ENCODE measurements at regions not wholly inside any gene's neighbourhood (a gene's known extent, or its start where the extent isn't known, plus 50 kb on each side); places are given as distances from the start of the nearest gene placed in this dataset.

DNA sequence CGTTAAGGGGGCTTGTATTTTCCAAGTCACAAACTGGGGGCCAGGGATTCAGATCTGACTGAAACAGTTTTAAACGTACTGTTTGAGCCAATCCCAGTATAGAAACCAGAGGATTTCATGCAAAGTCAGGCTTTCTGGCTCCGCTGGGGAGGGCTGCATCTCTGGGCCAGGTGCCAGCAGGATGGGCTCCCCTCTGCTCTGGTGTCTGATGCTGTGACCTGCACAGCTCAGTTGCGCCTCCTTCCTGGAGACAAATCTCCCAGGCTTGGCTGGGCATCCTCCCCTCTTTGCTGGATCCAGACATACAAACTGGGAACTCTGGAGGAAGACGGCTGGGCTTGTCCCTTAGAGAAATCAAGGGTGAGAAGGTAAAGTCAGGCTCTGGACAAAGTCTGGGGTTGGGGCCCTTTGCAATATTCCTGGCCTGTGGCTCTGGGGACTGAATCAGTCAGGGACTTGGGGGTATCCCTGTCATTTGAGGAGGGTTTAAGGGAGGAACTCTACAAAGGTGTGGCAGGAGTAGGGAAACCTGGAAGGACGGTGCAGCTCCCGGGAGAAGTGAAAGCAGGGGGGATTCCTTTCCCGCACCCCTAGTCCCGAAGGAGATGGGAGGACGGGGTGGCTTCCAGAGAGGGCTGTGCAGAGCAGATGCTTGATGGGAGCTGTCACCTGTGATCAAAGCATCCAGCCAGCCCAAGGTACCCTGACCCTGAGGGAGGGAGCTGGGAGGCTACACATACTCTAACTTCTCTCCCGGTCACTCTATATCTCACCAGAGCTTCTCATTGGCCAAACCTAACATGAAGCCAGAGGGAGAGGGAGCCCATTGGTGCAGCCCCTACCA is 114.8 kb upstream of the ATP2B2 start:
- H3K4me3 ChIP-seq (ENCODE audit: low read depth, low read length): no peak overlapping the region
- TF ChIP-seq CTCF (IDR thresholded peaks at IDR 0.05; ENCODE audit: low read depth, low read length, missing control alignments): no peak
- no peak for DNase-seq (ENCODE audit: low read depth)

GRCh38 chr3:10620833-10621082 is 115.4 kb upstream of the ATP2B2 start:
- no peak for TF ChIP-seq CTCF (IDR thresholded peaks at IDR 0.05; ENCODE audit: low read depth, low read length, missing control alignments)
- H3K4me3 ChIP-seq (ENCODE audit: low read depth, low read length): no peak overlapping the region
- DNase-seq (ENCODE audit: low read depth): no peak

DNA sequence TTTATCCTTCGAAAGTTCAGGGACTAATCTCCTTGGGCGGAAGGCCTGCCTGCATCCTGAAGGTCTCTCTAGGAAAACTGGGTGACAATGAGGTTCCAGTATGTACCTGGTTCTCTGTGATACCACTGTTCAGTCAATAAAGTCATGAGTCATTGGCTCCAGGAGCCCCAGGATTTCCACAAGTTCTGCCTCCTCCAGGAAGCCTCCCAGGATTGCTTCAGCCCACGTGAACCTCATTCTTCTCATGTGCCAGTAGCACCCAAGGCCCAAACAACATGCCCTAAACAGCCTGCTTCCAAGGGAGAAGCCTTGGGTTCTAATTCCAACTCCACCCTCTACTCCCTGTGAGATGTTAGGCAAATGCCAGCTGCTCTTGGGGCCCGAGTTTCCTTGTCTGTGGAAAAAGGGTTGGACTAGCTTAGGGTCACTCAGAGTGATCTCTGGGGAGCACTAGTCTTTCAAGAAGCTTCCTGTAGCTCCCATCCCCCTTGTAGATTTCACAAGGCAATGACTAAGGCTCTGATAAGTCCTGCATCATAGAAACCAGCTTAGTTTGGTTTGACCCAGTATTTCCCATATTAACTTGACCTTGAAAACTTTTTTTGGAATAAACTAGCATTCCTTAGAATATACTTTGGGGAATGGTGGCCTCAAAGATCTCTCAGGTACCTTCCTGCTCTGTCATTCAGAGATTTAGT is 118.3 kb upstream of the ATP2B2 start:
- H3K4me3 ChIP-seq (ENCODE audit: low read depth, low read length): no peak overlapping the region
- TF ChIP-seq CTCF (IDR thresholded peaks at IDR 0.05; ENCODE audit: low read depth, low read length, missing control alignments): no peak
- DNase-seq (ENCODE audit: low read depth): no peak

DNA sequence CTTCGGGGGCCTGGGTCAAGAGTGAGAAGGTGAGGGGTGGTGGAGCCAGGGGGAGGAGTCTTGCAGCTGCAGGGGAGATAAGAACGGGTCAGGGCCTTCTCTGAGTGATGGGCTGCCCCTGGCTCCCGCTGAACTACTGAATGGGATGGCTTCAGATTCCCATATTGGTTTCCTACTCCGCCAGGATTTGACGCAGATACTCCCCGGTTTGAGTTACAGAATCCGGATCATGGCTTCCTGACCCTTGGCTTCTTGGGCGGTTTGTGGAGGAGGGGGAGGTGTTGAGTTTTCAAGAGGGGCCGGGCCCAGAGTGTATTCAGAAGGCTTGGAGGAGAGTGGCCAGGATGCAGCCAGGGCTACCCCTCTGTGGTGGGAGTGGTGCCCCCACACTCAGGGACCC is 119.9 kb upstream of the ATP2B2 start:
- DNase-seq (ENCODE audit: low read depth): no peak
- no peak overlapping the region for H3K4me3 ChIP-seq (ENCODE audit: low read depth, low read length)
- no peak for TF ChIP-seq CTCF (IDR thresholded peaks at IDR 0.05; ENCODE audit: low read depth, low read length, missing control alignments)

- no peak overlapping the region for H3K4me3 ChIP-seq (ENCODE audit: low read depth, low read length)
- TF ChIP-seq CTCF (IDR thresholded peaks at IDR 0.05; ENCODE audit: low read depth, low read length, missing control alignments): no peak
- no peak for DNase-seq (ENCODE audit: low read depth)
Measured at GRCh38 chr3:10627884-10628572, 122.6 kb upstream of the ATP2B2 start.

DNA sequence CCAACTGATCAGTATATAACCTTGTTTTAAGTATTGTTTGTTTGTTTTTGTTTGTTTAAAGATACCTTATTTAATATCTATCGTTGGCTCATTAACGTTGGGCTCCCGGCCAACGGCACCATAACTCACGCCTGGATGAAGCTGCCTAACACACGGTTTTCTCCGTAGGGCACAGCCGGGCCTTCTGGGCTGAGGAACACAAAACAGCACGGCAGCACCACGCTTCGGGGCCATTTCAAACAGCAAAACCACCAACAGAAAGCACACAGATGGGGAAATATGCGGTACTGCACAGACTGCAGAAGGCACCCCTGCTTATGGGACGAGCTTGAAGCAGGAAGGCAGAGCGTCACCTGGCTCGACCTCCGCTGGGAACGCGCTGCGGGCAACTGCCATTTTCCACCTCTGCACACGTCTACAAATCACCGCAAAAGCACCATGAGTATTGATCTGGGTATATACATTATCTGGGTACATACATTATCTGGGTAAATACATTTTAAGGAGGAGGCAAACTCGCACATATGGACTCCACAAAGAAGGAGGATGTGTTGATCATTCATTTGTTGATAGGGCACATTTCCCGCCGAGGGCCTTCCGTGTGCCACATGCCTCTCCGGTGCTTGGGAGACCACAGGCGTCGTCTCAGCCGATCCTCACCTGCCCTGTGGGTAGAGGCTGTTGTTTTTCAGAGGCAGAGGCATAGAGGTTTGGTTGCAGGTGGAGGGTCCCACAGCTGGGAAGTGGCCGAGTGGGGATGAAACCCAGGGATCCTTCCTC is 123.7 kb upstream of the ATP2B2 start:
- DNase-seq (ENCODE audit: low read depth): no peak
- no peak overlapping the region for H3K4me3 ChIP-seq (ENCODE audit: low read depth, low read length)
- TF ChIP-seq CTCF (IDR thresholded peaks at IDR 0.05; ENCODE audit: low read depth, low read length, missing control alignments): no peak

All from GM12864 (cell line).